GM21786 (cell line): ENCODE measurements at regions not wholly inside any gene's neighbourhood (a gene's known extent, or its start where the extent isn't known, plus 50 kb on each side); places are given as distances from the start of the nearest gene placed in this dataset.

ENCODE experiments used
- ATAC-seq: cut with Tn5 transposase; IDR thresholded peaks from one replicate; pipeline ENCODE4 v1.9.1; 2021; ENCODE audit not compliant: unreplicated experiment

GRCh38 chr2:128708106-128708816, 389.6 kb upstream of the HS6ST1 start:
- no peak for ATAC-seq

GRCh38 chr2:128710242-128710641, 391.6 kb upstream of the HS6ST1 start:
- no peak for ATAC-seq

GRCh38 chr2:128710729-128711128, 392.1 kb upstream of the HS6ST1 start:
- no peak for ATAC-seq

GRCh38 chr2:128714285-128714684, 395.6 kb upstream of the HS6ST1 start:
- ATAC-seq = no peak

GRCh38 chr2:128714851-128715312, 396.2 kb upstream of the HS6ST1 start:
- no peak for ATAC-seq

- no peak for ATAC-seq
Observed at GRCh38 chr2:128715360-128715759, 396.7 kb upstream of the HS6ST1 start.

GRCh38 chr2:128716299-128716721, 397.6 kb upstream of the HS6ST1 start:
- no peak for ATAC-seq

GRCh38 chr2:128717758-128718710, 399.4 kb upstream of the HS6ST1 start:
- ATAC-seq = no peak

- no peak for ATAC-seq
Observed at GRCh38 chr2:128720080-128721022, 401.7 kb upstream of the HS6ST1 start.

- ATAC-seq = no peak
Observed at GRCh38 chr2:128721096-128721495, 402.4 kb upstream of the HS6ST1 start.

GRCh38 chr2:128722489-128722888, 403.8 kb upstream of the HS6ST1 start:
- ATAC-seq = no peak

GRCh38 chr2:128724547-128724946, 405.9 kb upstream of the HS6ST1 start:
- ATAC-seq = no peak

- ATAC-seq = no peak
Observed at GRCh38 chr2:128724972-128725371, 406.3 kb upstream of the HS6ST1 start.

GRCh38 chr2:128726236-128726635, 407.6 kb upstream of the HS6ST1 start:
- ATAC-seq = no peak

GRCh38 chr2:128726911-128727310, 408.2 kb upstream of the HS6ST1 start:
- no peak for ATAC-seq

GRCh38 chr2:128727404-128727803, 408.7 kb upstream of the HS6ST1 start:
- peak; percentile 72 for ATAC-seq

GRCh38 chr2:128727914-128728313, 409.2 kb upstream of the HS6ST1 start:
- peak; percentile 60 for ATAC-seq

- ATAC-seq = no peak
Observed at GRCh38 chr2:128729051-128729450, 410.4 kb upstream of the HS6ST1 start.

GRCh38 chr2:128731994-128732650, 413.5 kb upstream of the HS6ST1 start:
- no peak for ATAC-seq

- ATAC-seq = peak; percentile 34
Observed at GRCh38 chr2:128732976-128733431, 414.3 kb upstream of the HS6ST1 start.
